Kidney epithelial cell (primary cell): ENCODE measurements at regions not wholly inside any gene's neighbourhood (a gene's known extent, or its start where the extent isn't known, plus 50 kb on each side); places are given as distances from the start of the nearest gene placed in this dataset.

ENCODE experiments used
- DNase-seq: peaks from one replicate; pipeline ENCODE4 v3.0.0-alpha.2; 2010; ENCODE audit warnings: low read depth
- H3K27me3 ChIP-seq: 2 replicates; pipeline ENCODE4 v1.6.0; 2011; ENCODE audit warnings: low read length; ENCODE audit not compliant: control insufficient read depth, insufficient read depth
- H3K36me3 ChIP-seq: 2 replicates; pipeline ENCODE4 v1.5.1; 2011; ENCODE audit warnings: low read length; ENCODE audit not compliant: control insufficient read depth, insufficient read depth
- H3K4me3 ChIP-seq: 2 replicates; pipeline ENCODE4 v1.5.1; 2011; ENCODE audit warnings: low read depth, mild to moderate bottlenecking, control low read depth, low read length
- CTCF ChIP-seq: IDR thresholded peaks from 2 replicates; pipeline ENCODE4 v1.5.1; 2011; ENCODE audit warnings: mild to moderate bottlenecking, moderate library complexity, low read length, control low read depth, inconsistent platforms; ENCODE audit not compliant: insufficient read depth, poor library complexity, severe bottlenecking

GRCh38 chr12:39005671-39006070, 100.3 kb upstream of the CPNE8 start:
- H3K4me3 ChIP-seq, result no peak overlapping the region
- TF ChIP-seq CTCF, result no peak
- DNase-seq, result no peak
- no peaks in the 10 kb centered on the region for H3K36me3 ChIP-seq
- H3K27me3 ChIP-seq, result no peaks in the 10 kb centered on the region

GRCh38 chr12:39003541-39004155, 98.3 kb upstream of the CPNE8 start:
- Histone ChIP-seq H3K4me3 (no peak overlapping the region), H3K27me3 (no peaks in the 10 kb centered on the region), H3K36me3 (no peaks in the 10 kb centered on the region)
- DNase-seq, result no peak
- no peak for TF ChIP-seq CTCF

- H3K4me3 ChIP-seq, result no peak overlapping the region
- TF ChIP-seq CTCF, result no peak
- DNase-seq, result no peak
- H3K36me3 ChIP-seq, result no peaks in the 10 kb centered on the region
- H3K27me3 ChIP-seq, result no peaks in the 10 kb centered on the region
Observed at GRCh38 chr12:39000370-39000769, 95.0 kb upstream of the CPNE8 start.

- DNase-seq, result peak; percentile 10
Observed at GRCh38 chr12:38998887-38999482, 93.6 kb upstream of the CPNE8 start.

GRCh38 chr12:38995249-38995648, 89.9 kb upstream of the CPNE8 start:
- no peak overlapping the region for H3K4me3 ChIP-seq
- no peaks in the 10 kb centered on the region for H3K27me3 ChIP-seq
- no peak for TF ChIP-seq CTCF
- no peaks in the 10 kb centered on the region for H3K36me3 ChIP-seq
- no peak for DNase-seq

More at GRCh38 chr12:38998887-38999482, 93.6 kb upstream of the CPNE8 start:
- H3K4me3 ChIP-seq, result no peak overlapping the region
- H3K36me3 ChIP-seq, result no peaks in the 10 kb centered on the region
- H3K27me3 ChIP-seq, result no peaks in the 10 kb centered on the region
- no peak for TF ChIP-seq CTCF

GRCh38 chr12:38985961-38986360, 80.6 kb upstream of the CPNE8 start:
- Histone ChIP-seq H3K36me3 (no peaks in the 10 kb centered on the region), H3K27me3 (no peaks in the 10 kb centered on the region), H3K4me3 (no peak overlapping the region)
- DNase-seq, result no peak
- TF ChIP-seq CTCF, result no peak
